Left lung (tissue), 4 donors: ENCODE measurements at regions not wholly inside any gene's neighbourhood (a gene's known extent, or its start where the extent isn't known, plus 50 kb on each side); places are given as distances from the start of the nearest gene placed in this dataset.
A peak's percentile ranks its signal among the peaks of the same experiment; 100 is the strongest.

Experiments used
- ATAC-seq: fragments of 200-7000 bp; cut with Tn5 transposase; one replicate; pipeline ENCODE4 v1.9.1; 2020; ENCODE audit warnings: moderate library complexity
- DNase-seq, 4 donors: peaks; one replicate each; pipeline ENCODE4 v3.0.0-alpha.2; 2013 to 2020
- H3K27ac ChIP-seq, 2 donors: fragments of 200-600 bp; sonication (generic) in 1 of 2; one replicate each; pipeline versions ENCODE4 v1.5.0 to v1.8.0; 2020 to 2021
- H3K27me3 ChIP-seq, 2 donors: fragments of 200-600 bp; sonication (generic) in 1 of 2; one replicate each; pipeline versions ENCODE4 v1.5.0 to v1.8.0; 2020 to 2021
- H3K36me3 ChIP-seq, 2 donors: fragments of 200-600 bp; sonication (generic) in 1 of 2; one replicate each; pipeline versions ENCODE4 v1.5.0 to v1.8.0; 2020 to 2021
- H3K4me1 ChIP-seq, 2 donors: fragments of 200-600 bp; one replicate each; pipeline ENCODE4 v1.8.0; 2021
- H3K4me3 ChIP-seq, 2 donors: fragments of 200-600 bp; sonication (generic) in 1 of 2; one replicate each; pipeline versions ENCODE4 v1.5.0 to v1.8.0; 2020 to 2021; ENCODE audit warnings: mild to moderate bottlenecking in 1 of 2
- H3K9me3 ChIP-seq, 2 donors: fragments of 200-600 bp; sonication (generic) in 1 of 2; one replicate each; pipeline versions ENCODE4 v1.5.0 to v1.8.0; 2020 to 2021
- CTCF ChIP-seq, 2 donors: fragments of 200-600 bp; sonication (generic) in 1 of 2; IDR thresholded peaks; one replicate each; pipeline versions ENCODE4 v1.5.0 to v1.8.0; 2021; ENCODE audit warnings: antibody characterized with exemption in 2 of 2
- intact Hi-C, 2 donors: fragments of 100-400 bp; cut with DNase I; formaldehyde crosslinking; loops; one replicate each; pipeline versions ENCODE4 v1.11.2 to v1.14.2; 2022
- donor health status: DM: no; HTN: yes; CAD: no.
- donor health status: DM: no; HTN: no; CAD: no.

GRCh38 chr17:77542551-77543490 lies 402.1 kb downstream of the SEC14L1 start:
- intact Hi-C loops, result no loop called here
- no peaks in the 10 kb centered on the region for H3K36me3 ChIP-seq
- ATAC-seq, result peak; percentile 99
- no peak overlapping the region for H3K4me3 ChIP-seq
- no peak overlapping the region for H3K27ac ChIP-seq
- peak; percentile 74 to 81 for TF ChIP-seq CTCF (IDR thresholded peaks at IDR 0.05)
- peaks cover 0 to 37% of the 10 kb centered on the region in 2 donors for H3K27me3 ChIP-seq
- peaks cover 0 to 4% of the 10 kb centered on the region in 2 donors for H3K4me1 ChIP-seq
- no peaks in the 10 kb centered on the region for H3K9me3 ChIP-seq
- DNase-seq, result peak; percentile 72 to 89 (median 76)

- no peak overlapping the region for H3K27ac ChIP-seq
- DNase-seq, result peak in 1 of 4 donors; percentile 13
- no peak overlapping the region for H3K4me3 ChIP-seq
- peaks cover 0 to 4% of the 10 kb centered on the region in 2 donors for H3K4me1 ChIP-seq
- H3K36me3 ChIP-seq, result no peaks in the 10 kb centered on the region
- intact Hi-C loops, result no loop called here
- no peaks in the 10 kb centered on the region for H3K9me3 ChIP-seq
- peaks cover 0 to 46% of the 10 kb centered on the region in 2 donors for H3K27me3 ChIP-seq
- ATAC-seq, result no peak
- TF ChIP-seq CTCF (IDR thresholded peaks at IDR 0.05), result no peak
These were observed 403.0 kb downstream of the SEC14L1 start for GRCh38 chr17:77543801-77544200.

DNA sequence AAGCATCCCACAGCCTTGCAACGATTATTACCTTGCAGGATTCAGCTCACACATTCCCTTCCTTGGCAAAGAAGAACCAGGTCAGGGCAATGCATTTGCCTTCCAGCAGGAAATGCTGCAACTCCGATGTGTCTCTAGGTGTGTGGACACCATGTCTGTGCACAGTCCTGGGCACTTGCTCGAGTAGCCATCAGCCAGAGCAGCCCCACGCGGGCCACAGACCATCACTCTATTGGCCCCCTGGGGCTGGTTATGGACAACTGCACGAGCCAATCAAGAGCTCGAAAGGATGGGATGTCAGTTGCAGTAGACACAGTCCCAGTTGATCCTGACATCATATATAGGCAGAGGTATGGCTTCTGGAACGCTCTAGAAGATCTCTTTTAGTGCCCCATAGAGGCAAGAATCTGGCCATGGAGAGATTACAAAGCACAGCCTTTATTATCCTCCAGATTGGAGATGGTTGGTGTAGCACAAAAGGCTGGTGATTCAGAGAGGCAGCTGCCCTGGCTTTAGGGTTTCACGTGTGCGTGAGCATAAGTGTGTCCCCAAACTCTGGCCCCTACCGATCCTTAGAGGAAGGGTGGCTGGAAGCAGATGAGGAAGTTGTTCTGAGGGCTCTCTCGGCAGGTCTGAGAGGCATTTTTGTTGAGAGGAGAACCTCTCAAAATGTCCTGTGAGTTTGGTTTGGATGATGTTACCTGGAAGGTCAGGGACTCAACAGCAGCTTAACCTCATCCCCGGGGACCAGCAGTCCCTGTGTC lies 403.8 kb downstream of the SEC14L1 start:
- intact Hi-C loops, result loop anchor here in 1 of 2 donors (5.0 kb wide), 1 partner anchor 473 kb away; no protein-coding TSS in a partner anchor

GRCh38 chr17:77546772-77547241 lies 406.0 kb downstream of the SEC14L1 start:
- Histone ChIP-seq H3K27ac (no peak overlapping the region), H3K27me3 (peaks cover 0 to 20% of the 10 kb centered on the region in 2 donors), H3K36me3 (no peaks in the 10 kb centered on the region), H3K9me3 (no peaks in the 10 kb centered on the region), H3K4me3 (no peak overlapping the region), H3K4me1 (peaks cover 0 to 4% of the 10 kb centered on the region in 2 donors)
- peak in 2 of 4 donors; percentile 31 to 65 for DNase-seq
- no peak for ATAC-seq
- TF ChIP-seq CTCF (IDR thresholded peaks at IDR 0.05), result no peak
- intact Hi-C loops, result loop anchor here in 1 of 2 donors (5.0 kb wide), 1 partner anchor 470 kb away; no protein-coding TSS in a partner anchor

More for the DNA sequence above, 403.8 kb downstream of the SEC14L1 start:
- Histone ChIP-seq H3K27me3 (peaks cover 0 to 41% of the 10 kb centered on the region in 2 donors), H3K9me3 (no peaks in the 10 kb centered on the region), H3K36me3 (no peaks in the 10 kb centered on the region), H3K27ac (no peak overlapping the region), H3K4me3 (no peak overlapping the region), H3K4me1 (peaks cover 0 to 4% of the 10 kb centered on the region in 2 donors)
- ATAC-seq, result no peak
- peak in 1 of 4 donors; percentile 37 for DNase-seq
- TF ChIP-seq CTCF (IDR thresholded peaks at IDR 0.05), result no peak
